Activated B cell treated with CpG ODN at 0.5 μM for 24 hours (primary cell): ENCODE measurements at regions not wholly inside any gene's neighbourhood (a gene's known extent, or its start where the extent isn't known, plus 50 kb on each side); places are given as distances from the start of the nearest gene placed in this dataset.

Source experiments
- ATAC-seq: fragments of 200-7000 bp; cut with Tn5 transposase; one replicate; pipeline ENCODE4 v1.10.0; 2021; ENCODE audit warnings: low read depth, mild to moderate bottlenecking, moderate library complexity
- CTCF ChIA-PET: fragments of 350-600 bp; sonication (Branson Sonifier 250); formaldehyde crosslinking; loops from one replicate; lab custom pipeline; 2021; ENCODE audit warnings: antibody characterized with exemption; lab: Charles Lee
- POLR2A ChIA-PET: fragments of 350-600 bp; sonication (Branson Sonifier 250); formaldehyde crosslinking; loops from one replicate; lab custom pipeline; 2021; ENCODE audit warnings: antibody characterized with exemption; lab: Charles Lee
- DNase-seq: peaks from one replicate; pipeline ENCODE4 v3.0.0; 2022
- H3K27ac Mint-ChIP-seq: one replicate; pipeline ENCODE4 v1.8.0; 2020; ENCODE audit warnings: mixed read lengths
- H3K27me3 Mint-ChIP-seq: one replicate; pipeline ENCODE4 v1.8.0; 2021; ENCODE audit warnings: mixed read lengths
- H3K36me3 Mint-ChIP-seq: one replicate; pipeline ENCODE4 v1.8.0; 2021; ENCODE audit warnings: low read depth, mixed read lengths
- H3K4me1 Mint-ChIP-seq: one replicate; pipeline ENCODE4 v1.8.0; 2021; ENCODE audit warnings: mixed read lengths
- H3K4me3 Mint-ChIP-seq: one replicate; pipeline ENCODE4 v1.8.0; 2020; ENCODE audit warnings: mild to moderate bottlenecking, mixed read lengths
- H3K9me3 Mint-ChIP-seq: one replicate; pipeline ENCODE4 v1.8.0; 2020; ENCODE audit warnings: mixed read lengths
- CTCF ChIP-seq: fragments of 200-600 bp; IDR thresholded peaks from one replicate; pipeline ENCODE4 v1.8.0; 2022; ENCODE audit warnings: antibody characterized with exemption, mild to moderate bottlenecking
- intact Hi-C: fragments of 100-400 bp; cut with micrococcal nuclease; formaldehyde crosslinking; loops from one replicate; pipeline ENCODE4 v1.15.1; 2024

GRCh38 chr15:95111969-95112368, 880.6 kb downstream of the MCTP2 start:
- no peak for TF ChIP-seq CTCF
- H3K36me3 Mint-ChIP-seq: no peaks in the 10 kb centered on the region
- no peak overlapping the region for H3K4me3 Mint-ChIP-seq
- no peak overlapping the region for H3K27ac Mint-ChIP-seq
- H3K4me1 Mint-ChIP-seq: no peaks in the 10 kb centered on the region
- no peak for DNase-seq
- ChIA-PET POLR2A (no interaction called here), CTCF (no interaction called here)
- H3K9me3 Mint-ChIP-seq: peaks cover 3% of the 10 kb centered on the region
- no peak for ATAC-seq
- intact Hi-C loops: no loop called here
- no peaks in the 10 kb centered on the region for H3K27me3 Mint-ChIP-seq

GRCh38 chr15:95113041-95113440, 881.7 kb downstream of the MCTP2 start:
- intact Hi-C loops: no loop called here
- ChIA-PET CTCF (no interaction called here), POLR2A (no interaction called here)
- no peaks in the 10 kb centered on the region for H3K27me3 Mint-ChIP-seq
- no peak overlapping the region for H3K4me3 Mint-ChIP-seq
- H3K27ac Mint-ChIP-seq: no peak overlapping the region
- H3K9me3 Mint-ChIP-seq: no peaks in the 10 kb centered on the region
- ATAC-seq (no peak), DNase-seq (no peak)
- no peaks in the 10 kb centered on the region for H3K4me1 Mint-ChIP-seq
- no peak for TF ChIP-seq CTCF
- no peaks in the 10 kb centered on the region for H3K36me3 Mint-ChIP-seq

- Mint-ChIP-seq H3K4me1 (no peaks in the 10 kb centered on the region), H3K9me3 (no peaks in the 10 kb centered on the region), H3K27me3 (no peaks in the 10 kb centered on the region), H3K4me3 (no peak overlapping the region), H3K27ac (no peak overlapping the region), H3K36me3 (no peaks in the 10 kb centered on the region)
- intact Hi-C loops: no loop called here
- DNase-seq (no peak), ATAC-seq (no peak)
- ChIA-PET CTCF (no interaction called here), POLR2A (no interaction called here)
- TF ChIP-seq CTCF: no peak
Observed at GRCh38 chr15:95119041-95119610, 887.8 kb downstream of the MCTP2 start.

GRCh38 chr15:95120595-95120994, 889.2 kb downstream of the MCTP2 start:
- Mint-ChIP-seq H3K27me3 (no peaks in the 10 kb centered on the region), H3K27ac (no peak overlapping the region), H3K36me3 (no peaks in the 10 kb centered on the region), H3K4me3 (no peak overlapping the region), H3K9me3 (no peaks in the 10 kb centered on the region), H3K4me1 (no peaks in the 10 kb centered on the region)
- no peak for DNase-seq
- no peak for ATAC-seq
- intact Hi-C loops: no loop called here
- no peak for TF ChIP-seq CTCF
- ChIA-PET CTCF (no interaction called here), POLR2A (no interaction called here)

- no peaks in the 10 kb centered on the region for H3K27me3 Mint-ChIP-seq
- no peak for DNase-seq
- ChIA-PET CTCF (no interaction called here), POLR2A (no interaction called here)
- intact Hi-C loops: no loop called here
- no peak overlapping the region for H3K4me3 Mint-ChIP-seq
- H3K36me3 Mint-ChIP-seq: no peaks in the 10 kb centered on the region
- H3K4me1 Mint-ChIP-seq: no peaks in the 10 kb centered on the region
- H3K27ac Mint-ChIP-seq: no peak overlapping the region
- no peak for ATAC-seq
- H3K9me3 Mint-ChIP-seq: no peaks in the 10 kb centered on the region
- no peak for TF ChIP-seq CTCF
Observed at GRCh38 chr15:95121191-95121590, 889.8 kb downstream of the MCTP2 start.
